HG03103 (cell line): ENCODE measurements at regions not wholly inside any gene's neighbourhood (a gene's known extent, or its start where the extent isn't known, plus 50 kb on each side); places are given as distances from the start of the nearest gene placed in this dataset.
"Not testable (repeated sequence)": the region's sequence is repeated elsewhere in the genome, so short reads cannot be mapped to it uniquely, and the experiment has no call there.

ENCODE experiments used
- ATAC-seq: cut with Tn5 transposase; IDR thresholded peaks from one replicate; pipeline ENCODE4 v1.9.1; 2021; ENCODE audit warnings: low read depth; ENCODE audit not compliant: unreplicated experiment

- no peak for ATAC-seq
These were observed 68.4 kb upstream of the EDEM3 start for GRCh38 chr1:184823080-184823479.

GRCh38 chr1:184822267-184822666 lies 67.6 kb upstream of the EDEM3 start:
- no peak for ATAC-seq

GRCh38 chr1:184821658-184822057 lies 67.0 kb upstream of the EDEM3 start:
- ATAC-seq = no peak

- ATAC-seq = no peak
These were observed 66.3 kb upstream of the EDEM3 start for GRCh38 chr1:184820956-184821355.

- ATAC-seq = no peak
These were observed 65.6 kb upstream of the EDEM3 start for GRCh38 chr1:184820218-184820750.

- no peak for ATAC-seq
These were observed 64.0 kb upstream of the EDEM3 start for GRCh38 chr1:184818646-184819045.

GRCh38 chr1:184817003-184817402 lies 62.3 kb upstream of the EDEM3 start:
- ATAC-seq = not testable (repeated sequence)

GRCh38 chr1:184813528-184814089 lies 59.0 kb upstream of the EDEM3 start:
- ATAC-seq = no peak

GRCh38 chr1:184811439-184812111 lies 56.9 kb upstream of the EDEM3 start:
- no peak for ATAC-seq

GRCh38 chr1:184810735-184811343 lies 56.2 kb upstream of the EDEM3 start:
- ATAC-seq = no peak

- no peak for ATAC-seq
These were observed 51.7 kb upstream of the EDEM3 start for GRCh38 chr1:184806296-184806721.

- peak; percentile 77 for ATAC-seq
These were observed 51.1 kb upstream of the EDEM3 start for GRCh38 chr1:184805667-184806295.
